Cardiac fibroblast (primary cell): ENCODE measurements at regions not wholly inside any gene's neighbourhood (a gene's known extent, or its start where the extent isn't known, plus 50 kb on each side); places are given as distances from the start of the nearest gene placed in this dataset.

ENCODE experiments used
- DNase-seq, 2 donors: peaks; one replicate each; pipeline versions ENCODE4 v3.0.0 to v3.0.0-alpha.2; 2010; ENCODE audit warnings: low read depth in 2 of 2
- H3K4me3 ChIP-seq, 2 donors: replicated peaks in 1 of 2; 1 replicate in 1 of 2; 2 replicates in 1 of 2; pipeline ENCODE4 v1.5.1; 2011; ENCODE audit warnings: low read depth in 2 of 2, low read length in 2 of 2, mild to moderate bottlenecking in 2 of 2, moderate library complexity in 1 of 2
- CTCF ChIP-seq: IDR thresholded peaks from one replicate; pipeline ENCODE4 v1.5.1; 2011; ENCODE audit warnings: low read depth, mild to moderate bottlenecking, low read length, inconsistent platforms

- DNase-seq = no peak
- no peak for TF ChIP-seq CTCF
- H3K4me3 ChIP-seq = no peak overlapping the region
Measured at GRCh38 chr15:46997501-46997900, 719.8 kb upstream of the SEMA6D start.

- no peak for DNase-seq
- no peak for TF ChIP-seq CTCF
- no peak overlapping the region for H3K4me3 ChIP-seq
Measured at GRCh38 chr15:47003568-47003967, 713.7 kb upstream of the SEMA6D start.

- H3K4me3 ChIP-seq = no peak overlapping the region
- no peak for DNase-seq
- no peak for TF ChIP-seq CTCF
Measured at GRCh38 chr15:47013446-47013845, 703.9 kb upstream of the SEMA6D start.

- no peak overlapping the region for H3K4me3 ChIP-seq
- no peak for TF ChIP-seq CTCF
- no peak for DNase-seq
Measured at GRCh38 chr15:47027322-47027946, 689.9 kb upstream of the SEMA6D start.

- H3K4me3 ChIP-seq = no peak overlapping the region
- TF ChIP-seq CTCF = no peak
- DNase-seq = no peak
Measured at GRCh38 chr15:47035475-47036406, 681.6 kb upstream of the SEMA6D start.

GRCh38 chr15:47037003-47037402, 680.3 kb upstream of the SEMA6D start:
- no peak for DNase-seq
- TF ChIP-seq CTCF = no peak
- H3K4me3 ChIP-seq = no peak overlapping the region
